IPS-15b (cell line): ENCODE measurements at regions not wholly inside any gene's neighbourhood (a gene's known extent, or its start where the extent isn't known, plus 50 kb on each side); places are given as distances from the start of the nearest gene placed in this dataset.

Source experiments
- H3K27me3 ChIP-seq: one replicate; pipeline ENCODE4 v1.6.1; 2013; ENCODE audit warnings: low read length; ENCODE audit not compliant: control insufficient read depth, insufficient read depth
- H3K36me3 ChIP-seq: one replicate; pipeline ENCODE4 v1.6.1; 2013; ENCODE audit warnings: low read length; ENCODE audit not compliant: control insufficient read depth, insufficient read depth
- H3K4me1 ChIP-seq: one replicate; pipeline ENCODE4 v1.6.1; 2013; ENCODE audit warnings: mild to moderate bottlenecking, low read length; ENCODE audit not compliant: control insufficient read depth, insufficient read depth
- H3K4me3 ChIP-seq: one replicate; pipeline ENCODE4 v1.5.1; 2013; ENCODE audit warnings: low read depth, low read length
- H3K9ac ChIP-seq: one replicate; pipeline ENCODE4 v1.6.1; 2013; ENCODE audit warnings: low read depth, mild to moderate bottlenecking, low read length
- H3K9me3 ChIP-seq: one replicate; pipeline ENCODE4 v1.6.1; 2013; ENCODE audit warnings: mild to moderate bottlenecking, low read length; ENCODE audit not compliant: control insufficient read depth, insufficient read depth

- H3K36me3 ChIP-seq = no peaks in the 10 kb centered on the region
- H3K4me1 ChIP-seq = peaks cover 5% of the 10 kb centered on the region
- peaks cover 3% of the 10 kb centered on the region for H3K9me3 ChIP-seq
- H3K9ac ChIP-seq = no peak overlapping the region
- H3K4me3 ChIP-seq = no peak overlapping the region
- H3K27me3 ChIP-seq = no peaks in the 10 kb centered on the region
These were observed 392.9 kb upstream of the IMPG1 start for GRCh38 chr6:76465410-76465809.

DNA sequence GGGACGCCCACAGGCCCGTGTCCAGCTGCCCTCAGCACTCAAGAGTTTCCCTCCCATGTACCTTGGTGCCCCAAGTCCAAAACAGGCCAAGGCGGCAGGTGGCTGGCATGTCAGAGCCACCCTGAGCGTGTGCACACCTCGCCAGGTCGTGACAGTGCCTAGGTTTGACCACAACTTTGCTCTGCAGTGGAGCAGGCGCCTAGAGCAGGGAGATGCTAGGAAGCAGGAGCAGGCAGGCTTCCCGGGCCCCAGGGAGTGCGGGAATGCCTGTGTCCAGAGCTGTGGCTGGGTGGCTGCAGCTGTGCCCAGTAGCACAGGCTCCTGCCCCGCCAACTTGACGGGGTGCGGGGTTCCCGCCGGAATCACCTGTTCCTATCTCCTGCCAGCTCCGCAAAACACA, 380.8 kb upstream of the IMPG1 start:
- Histone ChIP-seq H3K27me3 (no peaks in the 10 kb centered on the region), H3K36me3 (no peaks in the 10 kb centered on the region), H3K9me3 (no peaks in the 10 kb centered on the region), H3K4me3 (no peak overlapping the region), H3K4me1 (no peaks in the 10 kb centered on the region), H3K9ac (no peak overlapping the region)

DNA sequence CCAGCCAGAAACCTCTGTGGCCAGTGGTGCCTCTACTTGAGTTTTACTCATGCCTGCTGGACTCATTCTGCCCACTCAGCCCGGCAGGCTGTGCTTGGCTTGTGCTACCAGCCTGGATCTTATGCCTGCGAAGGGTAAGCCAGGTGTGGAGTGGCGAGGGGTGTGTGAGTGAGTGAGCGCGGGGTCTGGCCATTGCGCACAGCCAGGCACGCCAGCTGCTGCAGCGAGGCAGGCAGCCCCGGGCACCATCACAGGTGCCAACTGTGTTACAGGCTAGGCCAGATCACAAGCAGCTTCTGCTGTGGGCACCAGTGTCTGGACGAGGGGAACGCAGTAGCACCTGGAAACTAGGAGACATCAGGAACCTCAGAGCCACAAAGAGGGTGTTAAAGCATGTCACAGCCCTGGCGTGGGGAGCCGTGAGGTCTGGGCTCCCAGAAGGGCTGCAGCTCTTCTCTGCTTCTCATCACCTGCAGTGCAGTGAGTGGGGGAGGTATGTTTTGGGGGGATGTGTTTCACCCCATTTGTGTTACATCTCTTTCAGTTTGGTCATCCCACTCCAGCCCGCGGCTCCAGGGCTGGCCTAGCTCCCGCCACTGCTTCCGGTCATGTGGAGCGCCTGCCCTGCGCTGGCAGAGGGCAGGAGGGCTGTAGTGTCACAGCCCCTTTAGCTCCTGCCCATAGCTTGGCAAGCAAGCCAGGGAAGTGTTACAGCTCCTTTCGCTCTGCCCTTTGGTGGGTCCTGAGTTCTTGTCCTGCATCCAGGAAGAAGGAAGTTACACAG, 379.7 kb upstream of the IMPG1 start:
- no peaks in the 10 kb centered on the region for H3K9me3 ChIP-seq
- H3K9ac ChIP-seq = no peak overlapping the region
- H3K36me3 ChIP-seq = no peaks in the 10 kb centered on the region
- H3K27me3 ChIP-seq = no peaks in the 10 kb centered on the region
- H3K4me3 ChIP-seq = no peak overlapping the region
- no peaks in the 10 kb centered on the region for H3K4me1 ChIP-seq

GRCh38 chr6:76448109-76448508, 375.6 kb upstream of the IMPG1 start:
- no peak overlapping the region for H3K9ac ChIP-seq
- no peaks in the 10 kb centered on the region for H3K4me1 ChIP-seq
- no peak overlapping the region for H3K4me3 ChIP-seq
- H3K36me3 ChIP-seq = no peaks in the 10 kb centered on the region
- no peaks in the 10 kb centered on the region for H3K9me3 ChIP-seq
- H3K27me3 ChIP-seq = no peaks in the 10 kb centered on the region

DNA sequence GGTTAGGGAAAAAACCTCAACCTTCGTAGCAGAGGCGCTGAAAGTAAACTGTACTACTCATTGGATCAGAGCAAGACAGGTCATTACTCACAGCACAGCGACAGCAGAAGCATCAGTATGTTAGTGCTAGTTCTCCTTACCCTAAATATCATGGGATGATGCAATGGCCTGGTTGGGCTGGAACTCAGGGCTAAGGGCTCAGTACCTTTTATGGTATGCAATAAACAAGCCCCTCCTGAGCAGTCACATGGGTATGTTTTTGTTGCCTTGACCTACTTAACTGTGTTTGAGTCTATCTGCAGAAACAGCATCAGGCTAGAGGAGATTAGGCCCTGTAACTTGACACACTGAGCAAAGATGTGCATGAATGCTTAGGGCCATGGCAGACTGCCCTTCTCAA, 369.4 kb upstream of the IMPG1 start:
- Histone ChIP-seq H3K27me3 (no peaks in the 10 kb centered on the region), H3K9me3 (no peaks in the 10 kb centered on the region), H3K9ac (no peak overlapping the region), H3K4me3 (no peak overlapping the region), H3K4me1 (peaks cover 8% of the 10 kb centered on the region), H3K36me3 (no peaks in the 10 kb centered on the region)

DNA sequence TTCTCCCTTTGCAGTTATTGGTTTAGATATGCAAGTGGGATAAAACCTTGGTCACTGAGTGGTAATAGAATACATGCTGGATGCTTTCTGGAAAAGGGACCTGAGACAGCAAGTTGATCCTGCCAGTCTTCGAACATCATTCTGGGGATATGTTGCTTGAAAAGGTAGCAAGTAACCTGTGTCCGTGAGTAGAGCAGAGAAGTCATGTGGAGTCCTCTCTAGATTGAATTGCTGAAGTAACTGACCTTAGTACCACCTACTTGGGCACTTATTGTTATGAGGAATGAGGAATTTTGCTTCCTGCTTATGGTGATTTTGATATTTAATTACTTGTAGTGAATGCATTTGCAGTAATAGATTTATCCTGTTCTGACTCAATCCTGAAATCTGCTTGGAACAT, 367.3 kb upstream of the IMPG1 start:
- no peaks in the 10 kb centered on the region for H3K9me3 ChIP-seq
- no peak overlapping the region for H3K9ac ChIP-seq
- H3K36me3 ChIP-seq = no peaks in the 10 kb centered on the region
- no peak overlapping the region for H3K4me3 ChIP-seq
- no peaks in the 10 kb centered on the region for H3K27me3 ChIP-seq
- H3K4me1 ChIP-seq = peaks cover 8% of the 10 kb centered on the region

DNA sequence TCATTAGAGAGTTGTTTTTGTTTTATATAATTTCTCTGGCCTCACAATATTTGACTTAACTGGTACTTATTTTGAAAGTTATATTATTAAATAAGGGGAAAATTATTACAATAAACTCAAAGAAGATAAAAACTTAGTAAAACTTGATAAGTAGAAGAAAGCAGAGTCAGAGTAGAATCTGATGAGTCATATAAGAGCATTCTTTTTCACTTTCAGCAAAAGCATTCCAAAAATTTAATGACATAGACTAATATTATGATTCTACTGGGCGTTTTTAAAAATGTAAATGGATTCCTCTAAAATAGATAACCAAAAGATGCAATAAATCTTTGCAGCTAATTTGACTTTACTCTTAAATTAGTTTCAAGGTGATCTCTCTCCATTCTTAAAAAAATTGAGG, 366.3 kb upstream of the IMPG1 start:
- Histone ChIP-seq H3K27me3 (no peaks in the 10 kb centered on the region), H3K4me1 (peaks cover 8% of the 10 kb centered on the region), H3K36me3 (no peaks in the 10 kb centered on the region), H3K9ac (no peak overlapping the region), H3K9me3 (no peaks in the 10 kb centered on the region), H3K4me3 (no peak overlapping the region)

GRCh38 chr6:76435174-76435573, 362.7 kb upstream of the IMPG1 start:
- no peaks in the 10 kb centered on the region for H3K9me3 ChIP-seq
- H3K36me3 ChIP-seq = no peaks in the 10 kb centered on the region
- H3K4me1 ChIP-seq = peaks cover 4% of the 10 kb centered on the region
- H3K27me3 ChIP-seq = no peaks in the 10 kb centered on the region
- H3K4me3 ChIP-seq = no peak overlapping the region
- no peak overlapping the region for H3K9ac ChIP-seq

DNA sequence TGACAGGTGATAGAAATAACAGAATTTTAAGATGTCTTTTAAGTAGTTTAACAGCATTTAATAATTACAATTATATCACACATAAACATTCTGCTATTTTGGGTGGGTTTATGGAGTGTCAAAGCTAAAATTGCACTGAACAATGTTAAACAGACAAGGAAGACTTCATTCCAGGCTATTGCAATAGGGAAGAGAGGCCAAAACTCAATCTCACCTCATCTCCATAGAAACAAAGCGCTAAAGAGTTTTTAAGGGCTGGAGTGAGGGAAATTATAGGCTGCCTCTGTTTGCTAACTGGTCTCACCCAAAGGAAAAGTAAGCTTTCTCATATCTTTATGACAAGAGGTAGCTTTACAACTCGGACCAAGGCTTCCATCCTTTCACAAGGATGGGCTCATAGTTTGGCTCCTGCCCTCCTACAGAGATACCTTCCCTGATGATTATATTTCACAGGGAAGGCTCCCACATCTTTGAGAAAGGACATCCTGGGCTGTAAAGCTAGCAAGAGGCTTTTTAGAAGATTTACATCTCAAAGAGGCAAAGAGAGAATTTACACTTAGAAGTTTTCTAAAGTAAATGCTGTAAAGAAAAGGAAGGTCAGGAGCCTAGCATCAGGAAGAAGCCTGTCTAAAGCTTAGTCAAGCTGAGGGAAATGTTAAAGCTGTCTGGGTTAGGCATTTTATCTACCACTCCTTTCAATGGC, 350.2 kb upstream of the IMPG1 start:
- Histone ChIP-seq H3K36me3 (no peaks in the 10 kb centered on the region), H3K4me1 (no peaks in the 10 kb centered on the region), H3K9me3 (no peaks in the 10 kb centered on the region), H3K9ac (no peak overlapping the region), H3K4me3 (no peak overlapping the region), H3K27me3 (peaks cover 44% of the 10 kb centered on the region)

DNA sequence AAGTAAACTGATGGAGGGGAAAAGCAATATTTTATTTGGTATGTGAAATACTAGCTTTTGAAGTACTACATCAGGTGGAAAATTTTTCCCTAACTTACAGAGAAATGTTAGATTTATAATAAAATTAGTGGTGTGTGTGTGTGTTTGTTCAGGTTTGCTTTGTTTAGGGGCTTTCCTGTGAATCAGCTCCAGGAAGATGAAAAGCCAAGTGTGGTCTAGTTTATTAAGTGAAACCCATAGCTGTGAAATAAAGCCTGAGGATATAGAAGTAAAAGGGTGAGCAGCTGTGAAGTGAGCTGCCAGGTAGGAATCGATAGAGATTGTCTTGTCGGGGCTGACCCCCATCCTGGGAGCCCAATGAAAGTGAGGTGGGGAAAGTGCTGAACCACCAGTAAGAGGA, 347.6 kb upstream of the IMPG1 start:
- Histone ChIP-seq H3K9ac (no peak overlapping the region), H3K4me3 (no peak overlapping the region), H3K27me3 (peaks cover 44% of the 10 kb centered on the region), H3K36me3 (no peaks in the 10 kb centered on the region), H3K9me3 (no peaks in the 10 kb centered on the region), H3K4me1 (no peaks in the 10 kb centered on the region)

DNA sequence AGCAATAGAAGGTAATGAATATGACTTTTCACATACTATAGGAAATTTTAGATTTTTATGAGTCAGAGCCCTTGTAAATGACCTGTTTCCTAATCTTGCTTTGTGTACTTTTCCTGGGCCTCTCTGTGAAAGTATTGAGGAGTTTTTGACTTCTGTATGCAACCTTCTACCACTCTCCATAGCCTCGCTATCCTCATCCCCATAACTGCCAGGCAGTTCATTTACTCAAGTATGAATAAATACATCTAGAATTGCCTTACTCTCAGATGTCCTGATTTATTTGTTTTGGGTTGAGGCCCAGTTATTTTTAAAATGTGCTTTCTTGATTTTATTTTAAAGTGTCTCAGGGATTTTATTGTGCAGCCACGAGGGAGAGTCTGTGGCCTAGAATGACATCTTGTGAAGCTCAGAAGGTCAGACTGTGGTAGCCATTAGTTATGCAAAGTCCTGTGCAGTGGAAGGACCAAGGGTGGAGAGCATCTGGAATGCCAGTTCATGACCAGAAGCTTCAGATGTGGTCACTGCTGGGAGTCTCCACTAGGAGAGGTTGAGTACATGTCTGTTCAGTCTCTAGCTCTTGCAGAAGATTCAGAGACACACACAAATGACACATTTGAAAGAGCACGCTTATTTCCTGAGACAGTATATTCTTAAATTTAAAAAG, 346.2 kb upstream of the IMPG1 start:
- Histone ChIP-seq H3K9me3 (no peaks in the 10 kb centered on the region), H3K4me1 (no peaks in the 10 kb centered on the region), H3K27me3 (peaks cover 32% of the 10 kb centered on the region), H3K4me3 (no peak overlapping the region), H3K36me3 (no peaks in the 10 kb centered on the region), H3K9ac (no peak overlapping the region)
